ENCODE measurements at regions not wholly inside any gene's neighbourhood (a gene's known extent, or its start where the extent isn't known, plus 50 kb on each side); places are given as distances from the start of the nearest gene placed in this dataset.

GRCh38 chr17:77306790-77307478, 166.2 kb downstream of the SEC14L1 start (continued):
- peak; percentile 93 for TF ChIP-seq ZGPAT (CRISPR knock-in tag; IDR thresholded peaks at IDR 0.05)
- no peak for TF ChIP-seq ZNF558 (CRISPR knock-in tag; IDR thresholded peaks at IDR 0.05; ENCODE audit: borderline replicate concordance)
- TF ChIP-seq CEBPG (CRISPR knock-in tag; IDR thresholded peaks at IDR 0.05), result peak; percentile 45
- TF ChIP-seq HNRNPL (IDR thresholded peaks at IDR 0.05; ENCODE audit: low read depth, low read length), result no peak
- peak; percentile 90 for TF ChIP-seq ESRRA (CRISPR knock-in tag; IDR thresholded peaks at IDR 0.05; ENCODE audit: low read depth)
- no peak for TF ChIP-seq HMGA1 (CRISPR knock-in tag; conservative IDR thresholded peaks at IDR 0.05)
- no peak for TF ChIP-seq MAFG (CRISPR knock-in tag; IDR thresholded peaks at IDR 0.05)
- TF ChIP-seq KLF11 (CRISPR knock-in tag; IDR thresholded peaks at IDR 0.05), result peak; percentile 88; the same call in 1 of the 2 replicates
- no peak for TF ChIP-seq ATF5 (CRISPR knock-in tag; IDR thresholded peaks at IDR 0.05; ENCODE audit: low read depth)
- peak; percentile 93 for TF ChIP-seq ZNF605 (CRISPR knock-in tag; IDR thresholded peaks at IDR 0.05)
- TF ChIP-seq HMG20B (CRISPR knock-in tag; conservative IDR thresholded peaks at IDR 0.05), result no peak
- TF ChIP-seq AHDC1 (CRISPR knock-in tag; IDR thresholded peaks at IDR 0.05; ENCODE audit: borderline replicate concordance), result peak; percentile 61; the same call in 1 of the 2 replicates
- TF ChIP-seq ZNF280D (CRISPR knock-in tag; IDR thresholded peaks at IDR 0.05), result no peak
- no peak for TF ChIP-seq DNMT3B (CRISPR knock-in tag; conservative IDR thresholded peaks at IDR 0.05)
- no peak for TF ChIP-seq ZSCAN31 (CRISPR knock-in tag; IDR thresholded peaks at IDR 0.05; ENCODE audit: low read depth)
- TF ChIP-seq NR2F1 (CRISPR knock-in tag; IDR thresholded peaks at IDR 0.05), result peak; percentile 96 to 98

Measured in HepG2 (cell line).